ENCODE measurements at regions not wholly inside any gene's neighbourhood (a gene's known extent, or its start where the extent isn't known, plus 50 kb on each side); places are given as distances from the start of the nearest gene placed in this dataset.

DNA sequence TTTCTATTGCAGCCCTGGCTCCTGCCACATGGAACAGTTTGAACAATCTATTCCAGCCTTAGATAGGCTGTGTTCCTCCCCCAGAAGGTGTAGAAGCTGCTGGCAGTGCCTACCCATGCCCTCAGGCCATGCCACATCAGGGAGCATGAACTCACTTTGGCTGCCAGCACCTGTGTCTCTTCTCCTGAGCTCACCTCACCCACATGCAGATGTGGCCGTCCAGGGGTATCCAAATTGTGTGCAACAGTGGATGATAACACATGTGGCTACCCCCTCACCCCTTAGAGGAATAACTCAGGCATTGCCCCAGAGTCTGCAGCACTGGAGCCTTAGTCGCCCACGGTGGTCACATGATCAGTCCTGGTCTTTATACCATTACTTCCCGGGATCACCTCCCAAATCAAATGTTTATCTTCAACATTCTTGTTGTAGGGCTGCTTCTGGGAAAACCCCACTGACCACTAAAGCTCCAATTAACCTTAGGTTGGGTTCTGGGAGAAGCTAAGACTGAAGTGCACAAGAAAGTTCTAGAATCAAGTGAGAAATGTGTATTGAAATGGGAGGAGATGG, 110.4 kb downstream of the BANF2 start:
- no peak for TF ChIP-seq POLR2A (IDR thresholded peaks at IDR 0.05)
- TF ChIP-seq CTCF (IDR thresholded peaks at IDR 0.05), result no peak
